GM23338 (cell line): ENCODE measurements at regions not wholly inside any gene's neighbourhood (a gene's known extent, or its start where the extent isn't known, plus 50 kb on each side); places are given as distances from the start of the nearest gene placed in this dataset.

ENCODE experiments used
- CREB1 ChIP-seq: fragments of 250-450 bp; sonication (Bioruptor Pico); IDR thresholded peaks from 2 replicates; pipeline ENCODE4 v1.5.0; 2020; ENCODE audit warnings: low read depth, mild to moderate bottlenecking, moderate library complexity
- ETS1 ChIP-seq: IDR thresholded peaks from 2 replicates; pipeline ENCODE4 v1.6.1; 2016; ENCODE audit warnings: antibody characterized with exemption
- EZH2 ChIP-seq: fragments of 200-600 bp; sonication (generic); IDR thresholded peaks from one replicate; pipeline ENCODE4 v1.8.0; 2017; ENCODE audit warnings: antibody characterized with exemption, mild to moderate bottlenecking, low read depth; ENCODE audit not compliant: unreplicated experiment
- POLR2AphosphoS5 ChIP-seq: IDR thresholded peaks from 2 replicates; pipeline ENCODE4 v1.6.1; 2016; ENCODE audit warnings: antibody characterized with exemption, low read depth
- ZNF331 ChIP-seq: fragments of 250-450 bp; sonication (Bioruptor Pico); IDR thresholded peaks from 2 replicates; pipeline ENCODE4 v1.5.0; 2020; ENCODE audit warnings: low read depth, mild to moderate bottlenecking, moderate library complexity
- TF ChIP-seq, protein P1 (sequence below), 2 experiments: fragments of 200-600 bp in 1 of 2; sonication (generic) in 1 of 2; conservative IDR thresholded peaks; 2 replicates each; pipeline versions ENCODE4 v1.5.1 to v1.6.1; 2016 to 2017; ENCODE audit warnings: antibody characterized with exemption in 2 of 2, low read depth in 2 of 2, mild to moderate bottlenecking in 2 of 2, moderate library complexity in 1 of 2

DNA sequence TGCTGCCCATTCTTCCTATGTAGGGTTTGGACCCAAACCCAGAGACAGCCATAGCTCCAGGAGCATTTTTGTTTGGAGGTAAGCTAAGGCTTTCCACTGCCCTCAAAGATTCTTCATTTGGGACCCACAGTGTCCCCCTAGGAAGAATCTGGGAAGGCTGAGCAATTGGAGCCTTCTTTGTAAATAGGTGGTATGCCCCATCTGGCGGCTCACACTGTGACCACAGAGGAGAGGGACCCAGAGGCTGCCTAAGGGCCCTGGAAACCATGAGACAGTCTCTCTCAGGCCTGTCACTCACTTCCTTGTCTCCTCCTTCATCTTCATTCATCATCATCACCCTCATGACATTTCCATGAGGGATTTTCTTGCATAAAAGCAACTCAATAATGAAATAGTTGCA is 215.4 kb upstream of the OSR1 start:
- TF ChIP-seq EZH2 (no peak), CREB1 (no peak), POLR2AphosphoS5 (no peak), ETS1 (no peak), ZNF331 (CRISPR knock-in tag) (no peak)
- TF ChIP-seq, protein P1, sequence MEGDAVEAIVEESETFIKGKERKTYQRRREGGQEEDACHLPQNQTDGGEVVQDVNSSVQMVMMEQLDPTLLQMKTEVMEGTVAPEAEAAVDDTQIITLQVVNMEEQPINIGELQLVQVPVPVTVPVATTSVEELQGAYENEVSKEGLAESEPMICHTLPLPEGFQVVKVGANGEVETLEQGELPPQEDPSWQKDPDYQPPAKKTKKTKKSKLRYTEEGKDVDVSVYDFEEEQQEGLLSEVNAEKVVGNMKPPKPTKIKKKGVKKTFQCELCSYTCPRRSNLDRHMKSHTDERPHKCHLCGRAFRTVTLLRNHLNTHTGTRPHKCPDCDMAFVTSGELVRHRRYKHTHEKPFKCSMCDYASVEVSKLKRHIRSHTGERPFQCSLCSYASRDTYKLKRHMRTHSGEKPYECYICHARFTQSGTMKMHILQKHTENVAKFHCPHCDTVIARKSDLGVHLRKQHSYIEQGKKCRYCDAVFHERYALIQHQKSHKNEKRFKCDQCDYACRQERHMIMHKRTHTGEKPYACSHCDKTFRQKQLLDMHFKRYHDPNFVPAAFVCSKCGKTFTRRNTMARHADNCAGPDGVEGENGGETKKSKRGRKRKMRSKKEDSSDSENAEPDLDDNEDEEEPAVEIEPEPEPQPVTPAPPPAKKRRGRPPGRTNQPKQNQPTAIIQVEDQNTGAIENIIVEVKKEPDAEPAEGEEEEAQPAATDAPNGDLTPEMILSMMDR (conservative IDR thresholded peaks at IDR 0.05; ENCODE audit: low read depth in 2 of 2) = 0 out of 4 replicates have a peak, but pooled peaks of 1 of the 2 experiments have one; percentile 7
